T-cell (primary cell): ENCODE measurements at regions not wholly inside any gene's neighbourhood (a gene's known extent, or its start where the extent isn't known, plus 50 kb on each side); places are given as distances from the start of the nearest gene placed in this dataset.

Source experiments
- ATAC-seq, 4 experiments: fragments of 200-7000 bp in 3 of 4; fragments of 150-1000 bp in 1 of 4; cut with Tn5 transposase; replicated peaks in 1 of 4; 1 replicate in 3 of 4; 2 replicates in 1 of 4; pipeline ENCODE4 v1.10.0; 2021; ENCODE audit warnings: moderate library complexity in 3 of 4, mild to moderate bottlenecking in 2 of 4, moderate number of reproducible peaks in 1 of 4
- CTCF ChIA-PET, 2 donors: fragments of 300-600 bp; sonication (Branson Sonifier 250); formaldehyde crosslinking; loops; one replicate each; lab custom pipeline; 2022; ENCODE audit warnings: antibody characterized with exemption in 2 of 2; lab: Charles Lee
- POLR2A ChIA-PET, 2 donors: fragments of 300-600 bp; sonication (Branson Sonifier 250); formaldehyde crosslinking; loops; one replicate each; lab custom pipeline; 2022; ENCODE audit warnings: antibody characterized with exemption in 2 of 2; lab: Charles Lee
- DNase-seq, 35 experiments: peaks; one replicate each; pipeline versions ENCODE4 v3.0.0 to v3.0.0-alpha.2; 2013 to 2023
- H3K27ac ChIP-seq: one replicate; pipeline ENCODE4 v1.5.1; 2013; ENCODE audit warnings: low read length
- H3K27me3 ChIP-seq, 2 experiments: replicated peaks in 1 of 2; 1 replicate in 1 of 2; 2 replicates in 1 of 2; pipeline versions ENCODE4 v1.6.1 to v1.7.0; 2013; ENCODE audit warnings: low read length in 1 of 2, mixed read lengths in 1 of 2; ENCODE audit not compliant: control insufficient read depth in 2 of 2, insufficient read depth in 2 of 2; ENCODE audit errors: extremely low read depth in 1 of 2
- H3K36me3 ChIP-seq, 2 donors: 1 replicate in 1 of 2; 2 replicates in 1 of 2; pipeline versions ENCODE4 v1.6.1 to v1.7.0; 2013; ENCODE audit warnings: low read length in 1 of 2; ENCODE audit not compliant: control insufficient read depth in 2 of 2, insufficient read depth in 1 of 2; ENCODE audit errors: extremely low read depth in 1 of 2
- H3K4me1 ChIP-seq, 2 experiments: 1 replicate in 1 of 2; 2 replicates in 1 of 2; pipeline versions ENCODE4 v1.6.1 to v1.7.0; 2013; ENCODE audit warnings: low read length in 2 of 2, mixed read lengths in 1 of 2; ENCODE audit not compliant: insufficient read depth in 2 of 2, control insufficient read depth in 1 of 2; ENCODE audit errors: extremely low read depth in 1 of 2
- H3K4me3 ChIP-seq, 2 donors: 1 replicate in 1 of 2; 2 replicates in 1 of 2; pipeline versions ENCODE4 v1.5.1 to v1.7.0; 2013; ENCODE audit warnings: mild to moderate bottlenecking in 2 of 2, low read length in 1 of 2, moderate library complexity in 1 of 2; ENCODE audit not compliant: control insufficient read depth in 1 of 2; ENCODE audit errors: extremely low read depth in 1 of 2
- H3K9me3 ChIP-seq: 2 replicates; pipeline ENCODE4 v1.7.0; 2013
- H3K27ac Mint-ChIP-seq, 2 donors: one replicate each; pipeline ENCODE4 v1.8.0; 2020 to 2021; ENCODE audit warnings: mild to moderate bottlenecking in 2 of 2, mixed read lengths in 2 of 2
- H3K27me3 Mint-ChIP-seq, 2 donors: one replicate each; pipeline ENCODE4 v1.8.0; 2021 to 2022; ENCODE audit warnings: mixed read lengths in 2 of 2
- H3K36me3 Mint-ChIP-seq: one replicate; pipeline ENCODE4 v1.8.0; 2021; ENCODE audit warnings: mixed read lengths
- H3K4me1 Mint-ChIP-seq, 3 donors: one replicate each; pipeline ENCODE4 v1.8.0; 2020 to 2022; ENCODE audit warnings: mixed read lengths in 3 of 3, mild to moderate bottlenecking in 1 of 3
- H3K4me3 Mint-ChIP-seq, 3 donors: one replicate each; pipeline ENCODE4 v1.8.0; 2020 to 2022; ENCODE audit warnings: mild to moderate bottlenecking in 3 of 3, mixed read lengths in 3 of 3, moderate library complexity in 3 of 3
- H3K9me3 Mint-ChIP-seq, 3 donors: one replicate each; pipeline ENCODE4 v1.8.0; 2020 to 2022; ENCODE audit warnings: mixed read lengths in 3 of 3
- WGBS: methylation state at CpG from one replicate; pipeline ENCODE4 v1.1.5; 2013; ENCODE audit warnings: missing lambda C conversion rate; ENCODE audit not compliant: insufficient coverage; 5-methylcytosine and 5-hydroxymethylcytosine counted together

DNA sequence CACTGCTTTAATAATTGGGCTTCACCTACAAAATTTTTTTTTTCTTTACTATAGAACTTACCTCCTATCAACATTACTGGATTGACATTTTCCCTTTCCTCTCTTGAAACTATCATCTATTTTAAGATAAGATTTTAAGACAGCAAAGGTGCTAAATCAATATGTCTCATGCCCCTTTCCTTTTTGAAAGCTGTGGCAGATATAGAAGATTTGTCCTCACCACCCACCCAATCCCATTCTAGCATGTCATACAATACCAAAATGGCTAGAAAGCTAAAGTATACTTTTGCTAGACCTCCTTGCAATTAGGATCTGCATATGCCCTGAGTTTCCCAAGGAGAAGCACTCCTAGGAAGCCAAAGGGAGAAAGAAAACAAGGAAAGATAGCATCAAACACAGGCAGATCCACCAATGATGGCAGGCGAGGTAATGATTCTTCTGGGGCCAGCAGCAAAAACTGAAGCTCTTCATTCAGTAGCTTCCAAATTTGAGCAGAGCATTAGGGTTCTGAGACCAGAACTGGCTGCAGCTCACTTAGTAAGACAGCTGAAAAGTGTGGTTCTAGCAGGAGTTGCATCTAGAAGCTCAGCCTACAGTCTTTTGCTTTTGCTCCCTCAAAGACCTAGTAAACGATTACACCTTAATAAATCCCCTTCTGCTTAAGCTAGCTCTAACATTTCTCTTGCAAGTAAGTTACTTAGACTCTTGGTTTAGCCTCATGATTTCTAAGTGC, 242.1 kb downstream of the ZEB2 start:
- 80% methylated on average over 1 of the region's 2 CpGs for WGBS
- ChIA-PET POLR2A (interaction anchor here in 1 of 2 donors (0.7 kb wide), 1 partner anchor 418 kb away, joined by 7 read pairs; no protein-coding TSS in a partner anchor), CTCF (no interaction called here)
- H3K36me3 ChIP-seq = no peaks in the 10 kb centered on the region
- DNase-seq (no peak), ATAC-seq (no peak)
- H3K9me3 ChIP-seq = no peaks in the 10 kb centered on the region
- Mint-ChIP-seq H3K9me3 (no peaks in the 10 kb centered on the region), H3K4me3 (no peak overlapping the region), H3K27ac (no peak overlapping the region), H3K4me1 (peaks cover 7 to 15% (median 10%) of the 10 kb centered on the region in 3 donors), H3K36me3 (peaks cover 3% of the 10 kb centered on the region), H3K27me3 (no peaks in the 10 kb centered on the region)
- no peaks in the 10 kb centered on the region for H3K27me3 ChIP-seq
- no peaks in the 10 kb centered on the region for H3K4me1 ChIP-seq
- no peak overlapping the region for H3K27ac ChIP-seq
- no peak overlapping the region for H3K4me3 ChIP-seq

DNA sequence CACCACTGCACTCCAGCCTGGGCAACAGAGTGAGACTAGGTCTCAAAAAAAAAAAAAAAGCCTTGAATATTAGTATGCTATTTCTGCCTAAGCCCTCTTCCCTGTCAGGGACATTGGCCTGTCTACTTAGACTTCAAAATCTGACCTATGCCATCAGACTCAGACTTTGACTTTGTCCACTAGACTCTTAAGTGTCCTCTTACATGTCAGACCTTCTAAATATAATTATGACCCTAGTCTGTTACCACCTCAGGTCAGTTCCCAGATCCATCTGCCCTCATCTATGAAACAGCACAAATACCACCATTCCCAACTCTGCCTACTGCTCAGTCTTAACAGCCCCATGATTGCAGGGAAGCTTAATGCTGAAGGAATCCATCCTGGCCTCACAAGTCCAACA, 244.6 kb downstream of the ZEB2 start:
- H3K27ac Mint-ChIP-seq = no peak overlapping the region
- Histone ChIP-seq H3K27me3 (no peaks in the 10 kb centered on the region), H3K36me3 (no peaks in the 10 kb centered on the region), H3K27ac (no peak overlapping the region), H3K4me1 (no peaks in the 10 kb centered on the region), H3K4me3 (no peak overlapping the region), H3K9me3 (no peaks in the 10 kb centered on the region)
- peaks cover 7 to 15% (median 10%) of the 10 kb centered on the region in 3 donors for H3K4me1 Mint-ChIP-seq
- no peaks in the 10 kb centered on the region for H3K9me3 Mint-ChIP-seq
- H3K27me3 Mint-ChIP-seq = no peaks in the 10 kb centered on the region
- ChIA-PET POLR2A (no interaction called here), CTCF (no interaction called here)
- DNase-seq (no peak), ATAC-seq (no peak)
- H3K4me3 Mint-ChIP-seq = no peak overlapping the region
- H3K36me3 Mint-ChIP-seq = peaks cover 3% of the 10 kb centered on the region

DNA sequence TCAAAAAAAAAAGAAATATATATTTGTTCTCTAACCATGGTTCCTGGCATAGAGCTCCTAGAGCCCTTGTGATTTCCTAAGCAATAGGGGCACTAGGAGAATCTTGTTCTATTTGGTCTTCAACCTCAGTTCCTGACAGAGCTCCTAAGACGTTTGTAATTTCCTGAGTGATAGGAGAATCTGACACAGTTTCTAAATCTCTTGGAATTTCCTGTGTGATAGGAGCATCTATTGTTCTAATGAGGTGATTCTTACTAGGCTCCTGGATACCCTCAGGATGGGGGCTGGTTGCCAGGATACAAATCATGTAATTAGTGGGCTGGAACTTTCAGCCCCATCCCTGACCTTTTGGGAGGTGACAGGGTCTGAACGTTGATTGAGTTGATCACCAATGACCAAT, 245.8 kb downstream of the ZEB2 start:
- Mint-ChIP-seq H3K4me1 (peaks cover 3 to 9% (median 5%) of the 10 kb centered on the region in 3 donors), H3K4me3 (no peak overlapping the region), H3K27me3 (no peaks in the 10 kb centered on the region), H3K36me3 (peaks cover 3% of the 10 kb centered on the region), H3K27ac (no peak overlapping the region), H3K9me3 (no peaks in the 10 kb centered on the region)
- Histone ChIP-seq H3K4me1 (no peaks in the 10 kb centered on the region), H3K36me3 (no peaks in the 10 kb centered on the region), H3K27ac (no peak overlapping the region), H3K27me3 (no peaks in the 10 kb centered on the region), H3K4me3 (no peak overlapping the region), H3K9me3 (no peaks in the 10 kb centered on the region)
- POLR2A ChIA-PET = interaction anchor here in 1 of 2 donors (0.8 kb wide), 1 partner anchor 478 kb away, joined by 3 read pairs; no protein-coding TSS in a partner anchor
- DNase-seq (no peak), ATAC-seq (no peak)
- no CpG with 5 or more reads among the region's 2 CpGs for WGBS
- CTCF ChIA-PET = no interaction called here

DNA sequence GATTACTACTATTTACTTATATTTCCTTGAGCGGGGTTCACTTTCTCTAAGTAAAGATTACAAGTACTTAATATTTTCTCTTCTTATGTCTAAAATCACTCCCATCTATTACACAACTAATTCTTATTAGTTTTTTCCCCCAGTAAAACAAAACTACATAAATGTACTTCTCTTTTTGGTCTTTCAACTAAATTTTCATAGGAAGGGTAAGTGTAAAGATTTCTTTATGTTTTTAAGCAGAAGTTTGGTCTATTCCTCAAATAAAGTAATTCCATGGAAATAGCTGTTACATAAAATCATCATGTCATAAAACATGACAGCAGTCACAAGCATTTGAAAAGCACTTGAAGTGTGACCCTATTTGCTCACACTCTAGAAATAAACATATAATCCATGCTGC, 249.0 kb downstream of the ZEB2 start:
- Histone ChIP-seq H3K36me3 (no peaks in the 10 kb centered on the region), H3K27ac (no peak overlapping the region), H3K9me3 (no peaks in the 10 kb centered on the region), H3K4me1 (peaks cover 4 to 11% of the 10 kb centered on the region in 2 experiments), H3K27me3 (no peaks in the 10 kb centered on the region), H3K4me3 (no peak overlapping the region)
- POLR2A ChIA-PET = no interaction called here
- ATAC-seq (no peak), DNase-seq (no peak)
- no peak overlapping the region for H3K4me3 Mint-ChIP-seq
- no peak overlapping the region for H3K27ac Mint-ChIP-seq
- no peaks in the 10 kb centered on the region for H3K9me3 Mint-ChIP-seq
- no CpG with 5 or more reads among the region's 1 CpG for whole genome bisulfite sequencing
- H3K4me1 Mint-ChIP-seq = peaks cover 22 to 26% (median 22%) of the 10 kb centered on the region in 3 donors
- CTCF ChIA-PET = interaction anchor here in 1 of 2 donors (0.6 kb wide), 1 partner anchor 14 kb away, joined by 8 read pairs; no protein-coding TSS in a partner anchor
- no peaks in the 10 kb centered on the region for H3K27me3 Mint-ChIP-seq
- H3K36me3 Mint-ChIP-seq = peaks cover 3% of the 10 kb centered on the region

GRCh38 chr2:144268036-144268678, 251.8 kb downstream of the ZEB2 start:
- no peaks in the 10 kb centered on the region for H3K27me3 Mint-ChIP-seq
- no peaks in the 10 kb centered on the region for H3K36me3 Mint-ChIP-seq

GRCh38 chr2:144267239-144267638, 252.7 kb downstream of the ZEB2 start:
- ATAC-seq = peak; percentile 52 to 77 (median 68)
- Histone ChIP-seq H3K4me3 (no peak overlapping the region), H3K9me3 (no peaks in the 10 kb centered on the region), H3K27me3 (no peaks in the 10 kb centered on the region), H3K27ac (no peak overlapping the region), H3K4me1 (peaks cover 4 to 11% of the 10 kb centered on the region in 2 experiments), H3K36me3 (no peaks in the 10 kb centered on the region)
- H3K4me3 Mint-ChIP-seq = peak overlapping the region in 1 of 3 donors; percentile 19
- no peaks in the 10 kb centered on the region for H3K9me3 Mint-ChIP-seq
- peaks cover 25 to 30% (median 26%) of the 10 kb centered on the region in 3 donors for H3K4me1 Mint-ChIP-seq
- peak overlapping the region; percentile 47 to 64 for H3K27ac Mint-ChIP-seq
- no peaks in the 10 kb centered on the region for H3K36me3 Mint-ChIP-seq
- ChIA-PET POLR2A (no interaction called here), CTCF (no interaction called here)
- no CpG with 5 or more reads among the region's 2 CpGs for WGBS
- peak in 3 of 35 experiments; percentile 1 to 48 (median 4) for DNase-seq
- H3K27me3 Mint-ChIP-seq = no peaks in the 10 kb centered on the region

More at GRCh38 chr2:144268036-144268678, 251.8 kb downstream of the ZEB2 start:
- no peaks in the 10 kb centered on the region for H3K36me3 ChIP-seq
- ChIA-PET POLR2A (no interaction called here), CTCF (no interaction called here)
- peak overlapping the region in 1 of 2 donors; percentile 53 for H3K27ac Mint-ChIP-seq
- no peak overlapping the region for H3K4me3 ChIP-seq
- no peaks in the 10 kb centered on the region for H3K9me3 ChIP-seq
- H3K4me1 ChIP-seq = peaks cover 4 to 11% of the 10 kb centered on the region in 2 experiments
- no peaks in the 10 kb centered on the region for H3K9me3 Mint-ChIP-seq
- DNase-seq (no peak), ATAC-seq (no peak)
- H3K27me3 ChIP-seq = no peaks in the 10 kb centered on the region
- no peak overlapping the region for H3K27ac ChIP-seq
- WGBS = no CpG with 5 or more reads among the region's 1 CpG
- H3K4me1 Mint-ChIP-seq = peaks cover 25 to 30% (median 26%) of the 10 kb centered on the region in 3 donors
- no peak overlapping the region for H3K4me3 Mint-ChIP-seq
